Astrocyte (in vitro differentiated cells and primary cell): ENCODE measurements at regions not wholly inside any gene's neighbourhood (a gene's known extent, or its start where the extent isn't known, plus 50 kb on each side); places are given as distances from the start of the nearest gene placed in this dataset.

ENCODE experiments used
- DNase-seq: peaks from one replicate; pipeline ENCODE4 v3.0.0-alpha.2; 2010; ENCODE audit warnings: low read depth
- FAIRE-seq: peaks from 2 replicates; lab custom pipeline; 2011; peaks lifted over from hg19 to GRCh38; lab: Jason Lieb, UNC
- H2AFZ ChIP-seq: 2 replicates; pipeline ENCODE4 v1.6.0; 2012; ENCODE audit warnings: low read depth, low read length, inconsistent platforms
- H3K27ac ChIP-seq: 2 replicates; pipeline ENCODE4 v1.5.1; 2011; ENCODE audit warnings: low read depth, low read length, inconsistent platforms
- H3K27me3 ChIP-seq: 2 replicates; pipeline ENCODE4 v1.6.0; 2011; ENCODE audit warnings: low read length, inconsistent platforms; ENCODE audit not compliant: insufficient read depth
- H3K36me3 ChIP-seq: 2 replicates; pipeline ENCODE4 v1.5.1; 2011; ENCODE audit warnings: low read length, inconsistent platforms; ENCODE audit not compliant: insufficient read depth
- H3K4me1 ChIP-seq: 2 replicates; pipeline ENCODE4 v1.5.1; 2011; ENCODE audit warnings: low read length, inconsistent platforms; ENCODE audit not compliant: insufficient read depth
- H3K4me2 ChIP-seq: 2 replicates; pipeline ENCODE4 v1.6.0; 2012; ENCODE audit warnings: low read length, inconsistent platforms
- H3K4me3 ChIP-seq: 2 replicates; pipeline ENCODE4 v1.5.1; 2011; ENCODE audit warnings: low read depth, mild to moderate bottlenecking, low read length, inconsistent platforms; ENCODE audit not compliant: insufficient read depth
- H3K79me2 ChIP-seq: 2 replicates; pipeline ENCODE4 v1.6.0; 2012; ENCODE audit warnings: mild to moderate bottlenecking, low read length, inconsistent platforms; ENCODE audit not compliant: insufficient read depth
- H3K9ac ChIP-seq: 2 replicates; pipeline ENCODE4 v1.6.0; 2012; ENCODE audit warnings: mild to moderate bottlenecking, low read length, inconsistent platforms
- H3K9me3 ChIP-seq: 2 replicates; pipeline ENCODE4 v1.5.1; 2012; ENCODE audit warnings: low read depth, mild to moderate bottlenecking, low read length, inconsistent platforms; ENCODE audit not compliant: insufficient read depth
- H4K20me1 ChIP-seq: 2 replicates; pipeline ENCODE4 v1.6.0; 2012; ENCODE audit warnings: low read length, inconsistent platforms; ENCODE audit not compliant: insufficient read depth
- H3K27ac Mint-ChIP-seq: one replicate; pipeline ENCODE4 v1.8.0; 2021; ENCODE audit warnings: mild to moderate bottlenecking, mixed read lengths; ENCODE audit not compliant: unreplicated experiment
- H3K27me3 Mint-ChIP-seq: one replicate; pipeline ENCODE4 v1.8.0; 2021; ENCODE audit warnings: low read depth, mixed read lengths; ENCODE audit not compliant: unreplicated experiment
- H3K36me3 Mint-ChIP-seq: one replicate; pipeline ENCODE4 v1.8.0; 2021; ENCODE audit warnings: low read depth, mixed read lengths; ENCODE audit not compliant: unreplicated experiment
- H3K4me1 Mint-ChIP-seq: one replicate; pipeline ENCODE4 v1.8.0; 2021; ENCODE audit warnings: low read depth, mixed read lengths; ENCODE audit not compliant: unreplicated experiment
- H3K4me3 Mint-ChIP-seq: one replicate; pipeline ENCODE4 v1.8.0; 2021; ENCODE audit warnings: mild to moderate bottlenecking, moderate library complexity, mixed read lengths; ENCODE audit not compliant: unreplicated experiment
- H3K9me3 Mint-ChIP-seq: one replicate; pipeline ENCODE4 v1.8.0; 2021; ENCODE audit warnings: mild to moderate bottlenecking, mixed read lengths; ENCODE audit not compliant: unreplicated experiment
- CTCF ChIP-seq: IDR thresholded peaks from 2 replicates; pipeline ENCODE4 v1.5.1; 2011; ENCODE audit warnings: low read depth, mild to moderate bottlenecking, inconsistent platforms, low read length, moderate library complexity; ENCODE audit not compliant: insufficient read depth
- EZH2 ChIP-seq: IDR thresholded peaks from 2 replicates; pipeline ENCODE4 v1.6.1; 2012; ENCODE audit warnings: mild to moderate bottlenecking, low read length, inconsistent platforms; ENCODE audit not compliant: insufficient read depth

- Histone ChIP-seq H3K9me3 (no peaks in the 10 kb centered on the region), H3K4me2 (no peak overlapping the region), H3K4me3 (no peak overlapping the region), H2AFZ (no peak overlapping the region), H3K4me1 (peaks cover 26% of the 10 kb centered on the region), H4K20me1 (no peaks in the 10 kb centered on the region), H3K79me2 (no peaks in the 10 kb centered on the region), H3K27ac (no peak overlapping the region), H3K27me3 (no peaks in the 10 kb centered on the region), H3K36me3 (no peaks in the 10 kb centered on the region), H3K9ac (no peak overlapping the region)
- H3K27ac Mint-ChIP-seq = no peak overlapping the region
- peaks cover 1% of the 10 kb centered on the region for H3K36me3 Mint-ChIP-seq
- H3K4me3 Mint-ChIP-seq = no peak overlapping the region
- peaks cover 3% of the 10 kb centered on the region for H3K27me3 Mint-ChIP-seq
- no peak for DNase-seq
- H3K9me3 Mint-ChIP-seq = no peaks in the 10 kb centered on the region
- H3K4me1 Mint-ChIP-seq = peaks cover 15% of the 10 kb centered on the region
- FAIRE-seq = no peak
- no peak for TF ChIP-seq EZH2
- TF ChIP-seq CTCF = no peak
These were observed 398.4 kb downstream of the NUAK1 start for GRCh38 chr12:105740369-105740768.

- TF ChIP-seq EZH2 (no peak), CTCF (no peak)
- H3K36me3 Mint-ChIP-seq = peaks cover 1% of the 10 kb centered on the region
- Histone ChIP-seq H3K79me2 (no peaks in the 10 kb centered on the region), H3K36me3 (no peaks in the 10 kb centered on the region), H2AFZ (no peak overlapping the region), H3K27me3 (no peaks in the 10 kb centered on the region), H3K4me2 (peak overlapping the region; percentile 47), H3K4me1 (peaks cover 26% of the 10 kb centered on the region), H4K20me1 (no peaks in the 10 kb centered on the region), H3K27ac (peak overlapping the region; percentile 19), H3K4me3 (no peak overlapping the region), H3K9me3 (no peaks in the 10 kb centered on the region), H3K9ac (no peak overlapping the region)
- H3K27me3 Mint-ChIP-seq = peaks cover 3% of the 10 kb centered on the region
- DNase-seq (no peak), FAIRE-seq (no peak)
- H3K4me3 Mint-ChIP-seq = no peak overlapping the region
- no peaks in the 10 kb centered on the region for H3K9me3 Mint-ChIP-seq
- peaks cover 22% of the 10 kb centered on the region for H3K4me1 Mint-ChIP-seq
- H3K27ac Mint-ChIP-seq = no peak overlapping the region
These were observed 397.6 kb downstream of the NUAK1 start for GRCh38 chr12:105740970-105741725.
